HG03457 (cell line): ENCODE measurements at regions not wholly inside any gene's neighbourhood (a gene's known extent, or its start where the extent isn't known, plus 50 kb on each side); places are given as distances from the start of the nearest gene placed in this dataset.
"Not testable (repeated sequence)": the region's sequence is repeated elsewhere in the genome, so short reads cannot be mapped to it uniquely, and the experiment has no call there.

Experiments used
- ATAC-seq: cut with Tn5 transposase; IDR thresholded peaks from one replicate; pipeline ENCODE4 v1.9.1; 2021; ENCODE audit warnings: moderate number of reproducible peaks; ENCODE audit not compliant: unreplicated experiment

- no peak for ATAC-seq
Observed at GRCh38 chr4:174183259-174183658, 100.2 kb downstream of the FBXO8 start.

GRCh38 chr4:174181827-174182226, 101.6 kb downstream of the FBXO8 start:
- no peak for ATAC-seq

- no peak for ATAC-seq
Observed at GRCh38 chr4:174177536-174177935, 105.9 kb downstream of the FBXO8 start.

DNA sequence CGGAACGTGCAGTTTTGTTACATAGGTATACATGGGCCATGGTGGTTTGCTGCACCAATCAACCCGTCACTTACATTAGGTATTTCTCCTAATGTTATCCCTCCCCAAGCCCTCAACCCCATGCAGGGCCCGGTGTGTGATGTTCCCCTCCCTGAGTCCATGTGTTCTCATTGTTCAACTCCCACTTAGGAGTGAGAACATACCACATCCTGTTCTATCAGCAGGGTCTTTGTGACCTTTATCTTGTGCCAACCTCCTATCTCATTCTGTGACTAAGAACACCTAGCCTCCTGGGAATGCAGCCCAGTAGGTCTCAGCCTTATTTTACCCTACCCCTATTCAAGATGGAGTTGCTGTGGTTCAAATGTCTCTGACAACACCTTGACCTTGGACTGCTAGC, 107.6 kb downstream of the FBXO8 start:
- ATAC-seq: not testable (repeated sequence)

DNA sequence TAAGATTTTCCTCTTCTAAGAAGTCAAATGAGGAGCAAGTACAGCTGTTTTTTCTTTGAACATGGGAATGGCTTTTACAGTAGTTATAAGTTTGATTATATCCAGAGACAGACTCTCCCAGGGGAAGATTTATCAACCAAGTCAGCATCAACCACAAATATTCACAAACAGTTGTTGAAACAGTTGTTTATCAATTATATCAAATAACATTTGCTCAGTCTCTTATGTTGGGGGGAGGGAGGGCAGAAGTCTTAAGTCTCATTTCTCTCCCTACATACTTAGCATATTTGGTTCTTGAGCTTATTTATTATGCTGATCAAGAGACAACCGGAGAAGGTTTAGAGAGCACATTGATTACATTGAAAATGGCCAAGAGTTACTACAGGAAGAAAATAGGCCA, 110.1 kb downstream of the FBXO8 start:
- no peak for ATAC-seq

DNA sequence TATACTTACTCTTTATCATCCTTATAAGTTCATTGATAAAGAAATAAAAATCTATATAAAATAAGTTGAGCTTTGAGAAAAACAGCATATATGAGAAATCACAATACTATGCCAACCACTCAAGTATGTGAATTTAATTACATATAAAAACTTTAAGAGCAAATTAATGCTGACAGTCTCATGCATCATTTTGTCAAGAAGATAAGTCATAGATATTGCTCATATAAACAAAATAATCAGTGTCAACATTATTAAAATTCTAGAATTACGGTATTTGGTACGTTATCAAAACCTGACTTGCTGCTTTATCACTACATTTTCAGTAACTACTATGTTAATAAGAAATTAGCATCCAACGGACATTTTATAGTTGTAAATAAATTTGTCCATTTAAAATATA, 111.2 kb downstream of the FBXO8 start:
- no peak for ATAC-seq

DNA sequence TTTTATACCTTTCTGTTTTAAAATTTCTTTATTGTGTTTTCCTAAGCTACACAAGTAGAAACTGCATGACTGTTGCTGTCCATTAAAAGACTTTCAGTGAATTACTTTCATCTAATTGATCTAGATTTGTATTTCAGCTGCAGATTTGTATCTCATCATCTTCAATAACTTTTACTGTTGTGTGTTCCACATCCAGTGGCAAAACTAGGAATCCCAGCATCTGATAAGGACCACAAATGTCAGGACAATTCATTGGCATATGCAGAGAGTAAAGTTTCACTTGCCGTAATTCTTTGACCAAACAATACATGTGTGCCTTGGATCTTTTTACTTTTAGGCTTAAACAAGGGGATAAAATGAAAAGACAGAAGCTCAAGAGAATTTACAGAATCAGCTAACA, 112.6 kb downstream of the FBXO8 start:
- no peak for ATAC-seq

DNA sequence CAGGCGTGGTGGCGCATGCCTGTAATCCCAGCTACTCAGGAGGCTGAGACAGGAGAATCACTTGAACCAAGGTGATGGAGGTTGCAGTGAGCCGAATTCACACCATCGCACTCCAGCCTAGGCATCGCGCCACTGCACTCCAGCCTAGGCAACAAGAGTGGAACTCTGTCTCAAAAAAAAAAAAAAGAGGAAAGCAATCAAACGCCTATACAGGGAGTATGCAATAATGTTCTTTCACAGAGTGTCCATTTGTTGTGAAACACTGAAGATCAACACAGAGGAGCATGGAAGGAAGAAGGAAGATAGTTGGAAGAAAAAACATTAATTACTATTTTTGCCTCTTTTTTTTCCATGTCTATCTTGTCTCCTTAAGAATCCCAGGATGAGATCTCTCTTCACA, 113.4 kb downstream of the FBXO8 start:
- no peak for ATAC-seq

DNA sequence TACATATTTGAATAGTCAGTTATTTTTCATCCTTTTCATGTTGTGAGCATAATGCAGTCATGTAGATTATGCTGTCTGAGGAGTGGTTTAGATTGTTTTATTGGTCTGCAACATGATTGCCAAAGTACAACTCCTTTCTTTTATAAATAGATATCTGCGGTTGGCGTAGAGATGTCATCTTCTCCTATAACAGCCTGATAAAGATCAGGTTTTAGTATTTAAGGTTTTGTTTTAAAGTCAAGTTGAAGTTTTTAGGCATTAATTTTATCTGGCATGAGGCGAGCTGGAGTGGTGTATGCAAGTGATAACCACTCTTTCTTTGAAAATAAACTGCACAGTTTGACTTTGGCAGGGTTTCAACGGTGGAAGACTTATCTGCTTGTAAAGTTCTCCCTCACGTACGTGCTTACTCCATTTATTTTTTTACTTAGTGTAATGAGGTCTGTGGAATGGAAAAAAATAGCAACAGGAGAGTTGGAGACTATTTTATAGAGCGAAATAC, 126.3 kb downstream of the FBXO8 start:
- no peak for ATAC-seq

- ATAC-seq: peak; percentile 89
Observed at GRCh38 chr4:174156239-174156826, 127.1 kb downstream of the FBXO8 start.

DNA sequence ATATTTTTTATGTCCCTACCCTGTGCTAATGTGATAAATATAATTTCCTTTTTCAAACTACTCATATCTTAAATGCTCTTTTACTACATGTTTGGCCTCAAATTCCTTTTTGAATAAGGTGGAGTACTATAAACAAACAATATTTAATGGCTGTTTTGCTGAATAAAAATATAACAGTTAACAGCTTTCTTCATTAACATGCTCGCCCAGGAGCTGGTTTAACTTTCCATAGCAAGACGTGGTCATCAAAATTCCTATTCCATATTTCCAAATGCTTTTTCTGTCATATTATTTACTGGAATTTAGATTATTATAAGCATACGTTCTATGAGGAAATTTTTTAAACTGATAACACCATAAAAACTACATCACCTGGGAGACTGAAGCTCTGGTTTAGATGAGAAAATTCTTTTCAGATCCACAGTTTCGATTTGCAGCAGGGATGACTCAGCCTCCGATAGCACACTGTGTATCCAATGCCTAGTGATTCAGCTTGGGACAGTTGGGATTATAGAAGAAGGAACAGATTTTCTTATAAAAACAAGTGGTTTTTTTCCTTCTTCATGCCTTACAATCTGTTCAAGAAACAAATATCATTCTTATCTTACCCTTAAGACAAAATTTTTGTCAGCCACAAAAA, 129.1 kb downstream of the FBXO8 start:
- no peak for ATAC-seq

GRCh38 chr4:174152717-174153466, 130.6 kb downstream of the FBXO8 start:
- ATAC-seq: no peak

DNA sequence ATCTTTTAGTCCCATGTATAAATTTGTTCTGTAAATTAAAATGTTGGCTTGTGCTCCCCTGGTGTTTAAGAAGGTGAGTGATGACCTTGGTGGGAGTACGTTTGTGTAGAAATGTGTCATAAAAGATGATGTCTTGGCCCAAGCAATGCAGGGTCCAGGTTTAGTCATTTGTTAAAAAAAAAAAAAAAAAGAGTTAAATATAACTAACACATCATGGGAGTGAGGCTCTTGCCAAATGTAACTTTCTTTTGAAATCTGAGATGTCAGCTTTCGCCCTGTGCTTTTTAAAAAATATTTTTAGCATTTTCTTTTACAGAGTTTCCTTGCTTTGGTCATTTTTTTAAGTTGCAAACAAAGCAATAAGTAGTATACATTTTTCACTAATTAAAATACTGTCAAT, 135.6 kb downstream of the FBXO8 start:
- ATAC-seq: no peak

- no peak for ATAC-seq
Observed at GRCh38 chr4:174144106-174144505, 139.4 kb downstream of the FBXO8 start.

GRCh38 chr4:174141876-174142275, 141.6 kb downstream of the FBXO8 start:
- ATAC-seq: no peak

DNA sequence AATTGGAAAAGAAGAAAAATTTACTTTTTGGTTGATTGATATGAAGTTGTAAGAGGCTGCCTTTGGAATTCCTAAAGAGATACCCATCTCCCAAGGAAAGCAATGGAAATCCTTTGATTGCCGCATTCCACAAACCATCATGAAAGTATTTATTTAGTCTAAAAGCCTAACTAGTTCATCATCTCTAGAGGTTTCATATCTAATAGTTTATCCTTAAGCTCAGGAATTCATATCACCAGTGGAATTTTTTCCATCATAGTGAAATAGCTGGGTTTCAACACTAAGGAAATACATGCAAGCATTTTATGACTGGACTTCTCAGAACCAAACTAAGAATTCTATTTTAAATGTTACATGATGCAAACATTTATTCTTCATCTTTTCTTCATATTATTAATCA, 144.9 kb downstream of the FBXO8 start:
- no peak for ATAC-seq

DNA sequence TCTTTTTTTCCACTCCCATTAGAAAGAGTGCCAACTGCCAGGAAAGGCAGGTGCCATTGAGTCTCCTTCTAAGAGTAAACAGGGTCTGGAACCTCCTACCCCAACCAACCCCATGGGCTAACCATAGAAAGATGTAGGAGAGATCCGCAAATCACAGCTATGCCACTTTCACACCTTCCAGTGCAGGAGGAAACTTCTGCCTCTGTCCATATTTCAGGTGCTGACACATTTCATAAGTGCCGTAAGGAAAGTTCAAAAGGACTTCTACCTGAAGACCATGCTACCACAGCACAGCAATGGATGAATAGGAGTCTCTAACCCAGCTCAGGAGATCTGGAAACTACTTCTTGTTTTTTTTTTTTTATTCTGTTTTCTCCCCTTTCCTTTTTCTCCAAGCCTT, 145.8 kb downstream of the FBXO8 start:
- no peak for ATAC-seq

- ATAC-seq: no peak
Observed at GRCh38 chr4:174135936-174136406, 147.5 kb downstream of the FBXO8 start.

DNA sequence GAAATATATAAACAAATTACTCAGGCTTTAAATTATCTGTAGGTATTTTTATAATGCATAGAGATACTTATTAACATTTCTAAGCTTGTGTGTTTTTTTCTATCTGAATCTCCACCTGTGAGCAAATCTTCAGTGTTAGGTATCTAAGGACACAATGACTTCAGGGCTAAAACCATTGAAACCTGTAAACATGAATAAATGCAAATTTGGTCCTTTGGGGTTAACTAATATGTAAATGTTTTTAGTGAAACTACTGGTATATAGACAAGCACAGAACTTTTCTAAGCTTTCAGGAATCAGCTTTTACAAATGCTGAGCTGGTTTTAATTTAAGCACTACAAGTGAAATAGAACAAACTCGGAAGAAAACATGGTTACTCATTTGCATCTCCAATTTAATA, 147.9 kb downstream of the FBXO8 start:
- no peak for ATAC-seq

DNA sequence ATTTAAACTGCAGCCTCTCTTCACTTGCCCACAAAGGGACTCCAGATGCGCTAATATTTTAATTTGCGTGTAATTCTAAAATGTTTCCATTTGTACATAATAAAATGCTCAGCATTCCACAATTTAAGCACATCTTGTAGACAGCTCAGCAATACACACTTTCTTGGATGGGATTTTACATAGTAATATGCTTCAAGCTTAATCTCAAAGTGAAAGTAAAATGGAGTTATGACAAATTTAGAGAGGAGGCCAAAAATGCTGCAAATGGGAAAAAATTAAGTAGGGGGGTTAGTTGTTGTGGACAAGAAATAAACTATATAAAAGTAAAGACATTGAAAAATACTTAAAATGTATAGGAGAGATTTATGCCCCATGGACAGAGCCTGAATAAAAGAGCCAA, 149.1 kb downstream of the FBXO8 start:
- no peak for ATAC-seq

DNA sequence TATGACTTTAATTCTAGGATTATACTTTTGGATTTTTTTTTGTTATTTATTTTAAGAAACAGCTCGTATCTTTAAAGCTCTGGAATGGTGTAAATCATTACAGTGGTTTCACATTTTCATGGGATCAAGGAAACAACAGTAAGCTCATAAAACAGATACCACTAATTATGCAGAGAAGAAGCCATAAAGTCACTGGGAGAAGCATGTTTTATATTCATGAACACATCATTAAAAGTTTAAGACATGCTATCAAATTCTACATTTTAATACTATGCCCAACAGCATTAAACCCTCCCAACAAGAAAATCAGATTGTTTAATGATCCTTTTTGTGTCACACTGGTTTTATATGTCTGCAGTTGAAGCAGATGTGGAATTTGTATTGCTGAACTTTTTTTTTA, 149.9 kb downstream of the FBXO8 start:
- ATAC-seq: no peak

DNA sequence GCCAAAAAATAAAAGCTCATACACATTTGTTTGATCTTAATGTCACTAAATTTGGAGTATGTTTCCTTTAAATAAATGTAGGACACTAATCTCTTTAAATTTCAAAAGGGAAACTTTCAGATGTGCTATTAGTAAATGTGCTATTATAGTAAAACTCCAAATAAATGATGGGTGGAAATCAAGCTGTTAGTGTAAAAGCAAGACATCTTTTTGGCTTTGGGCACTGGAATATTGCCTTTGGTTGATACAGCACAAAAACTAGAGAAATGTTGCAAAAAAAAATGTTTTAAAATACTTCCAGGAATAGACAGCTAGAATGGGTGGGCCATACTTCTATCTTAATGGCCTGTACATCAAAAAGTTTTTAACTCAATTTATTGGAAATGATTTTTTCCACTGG, 151.6 kb downstream of the FBXO8 start:
- ATAC-seq: no peak
